K562 (cell line): ENCODE measurements at regions not wholly inside any gene's neighbourhood (a gene's known extent, or its start where the extent isn't known, plus 50 kb on each side); places are given as distances from the start of the nearest gene placed in this dataset.

ENCODE experiments used
- ATAC-seq: fragments of 200-7000 bp; cut with Tn5 transposase; 3 replicates; pipeline ENCODE4 v1.9.1; 2020; ENCODE audit warnings: moderate library complexity
- BruUV-seq: library from RNA; stranded (reverse); fragments of 400-500 nt; replicated peaks from 2 replicates; lab custom pipeline; 2021; lab: Mats Ljungman, UMichigan
- CTCF ChIA-PET: fragments of 300-600 bp; formaldehyde crosslinking; extraction: SDS; loops from one replicate; lab custom pipeline; 2021; ENCODE audit warnings: low intra/inter-chr PET ratio; lab: Yijun Ruan, JAX
- POLR2A ChIA-PET: fragments of 300-600, 350-650 bp; sonication (Branson Sonifier 250); formaldehyde crosslinking; extraction: SDS; loops from one replicate; lab custom pipeline; 2021; ENCODE audit warnings: antibody characterized with exemption, inconsistent platforms; lab: Yijun Ruan, JAX
- DNase-seq, 4 experiments: peaks; one replicate each; pipeline versions ENCODE4 v3.0.0 to v3.0.0-alpha.2; 2011 to 2018; ENCODE audit warnings: low spot score in 3 of 4, mixed read lengths in 3 of 4; ENCODE audit errors: extremely low read depth in 1 of 4
- FAIRE-seq: peaks from 2 replicates; lab custom pipeline; 2011; peaks lifted over from hg19 to GRCh38; lab: Jason Lieb, UNC
- H2AFZ ChIP-seq: 2 replicates; pipeline ENCODE4 v1.6.0; 2011; ENCODE audit warnings: low read depth, low read length, control low read depth, inconsistent platforms
- H3K27ac ChIP-seq: fragments of 200-600 bp; 3 replicates; pipeline ENCODE4 v1.8.0; 2011; ENCODE audit warnings: low read depth, mild to moderate bottlenecking, control low read depth, inconsistent platforms, low read length, moderate library complexity, mixed read lengths; ENCODE audit errors: extremely low read depth
- H3K27me3 ChIP-seq, 2 experiments: fragments of 300-600 bp in 1 of 2; 2 replicates in 1 of 2; 3 replicates in 1 of 2; pipeline versions ENCODE4 v1.6.0 to v1.8.0; 2011; ENCODE audit warnings: inconsistent platforms in 2 of 2, low read length in 2 of 2, mild to moderate bottlenecking in 1 of 2, mixed read lengths in 1 of 2, moderate library complexity in 1 of 2; ENCODE audit not compliant: control insufficient read depth in 2 of 2, insufficient read depth in 2 of 2
- H3K36me3 ChIP-seq: fragments of 300-600 bp; 3 replicates; pipeline ENCODE4 v1.8.0; 2011; ENCODE audit warnings: mild to moderate bottlenecking, low read length, inconsistent platforms; ENCODE audit not compliant: control insufficient read depth, insufficient read depth
- H3K4me1 ChIP-seq, 2 experiments: fragments of 200-600 bp in 1 of 2; replicated peaks in 1 of 2; 2 replicates in 1 of 2; 3 replicates in 1 of 2; pipeline versions ENCODE4 v1.5.1 to v1.8.0; 2011; ENCODE audit warnings: inconsistent platforms in 2 of 2, low read length in 2 of 2, mild to moderate bottlenecking in 1 of 2, mixed read lengths in 1 of 2, moderate library complexity in 1 of 2; ENCODE audit not compliant: control insufficient read depth in 2 of 2, insufficient read depth in 2 of 2
- H3K4me2 ChIP-seq: 2 replicates; pipeline ENCODE4 v1.6.1; 2011; ENCODE audit warnings: low read length, control low read depth, inconsistent platforms, mixed read lengths; ENCODE audit not compliant: insufficient read depth
- H3K4me3 ChIP-seq: fragments of 200-600 bp; sonication (generic), shearing (Covaris generic); 2 replicates; pipeline ENCODE4 v1.5.1; 2016; ENCODE audit warnings: control low read depth, inconsistent platforms
- H3K79me2 ChIP-seq: fragments of 200-600 bp; 3 replicates; pipeline ENCODE4 v1.8.0; 2011; ENCODE audit warnings: low read length, inconsistent platforms; ENCODE audit not compliant: control insufficient read depth, insufficient read depth
- H3K9ac ChIP-seq, 2 experiments: 2 replicates each; pipeline versions ENCODE4 v1.6.0 to v1.6.1; 2011; ENCODE audit warnings: low read depth in 2 of 2, low read length in 2 of 2, control low read depth in 1 of 2, inconsistent platforms in 1 of 2, mild to moderate bottlenecking in 1 of 2, mixed read lengths in 1 of 2; ENCODE audit not compliant: insufficient read depth in 1 of 2
- H3K9me1 ChIP-seq: one replicate; pipeline ENCODE4 v1.6.0; 2011; ENCODE audit warnings: inconsistent platforms, mild to moderate bottlenecking, low read length, moderate library complexity; ENCODE audit not compliant: control insufficient read depth, insufficient read depth
- H3K9me3 ChIP-seq: replicated peaks from 2 replicates; pipeline ENCODE4 v1.5.1; 2011; ENCODE audit warnings: low read depth, low read length, inconsistent platforms; ENCODE audit not compliant: control insufficient read depth, insufficient read depth
- H4K20me1 ChIP-seq: replicated peaks from 2 replicates; pipeline ENCODE4 v1.6.1; 2011; ENCODE audit warnings: low read length, inconsistent platforms, mixed read lengths; ENCODE audit not compliant: control insufficient read depth, insufficient read depth
- CCNT2 ChIP-seq: IDR thresholded peaks from 2 replicates; pipeline ENCODE4 v1.6.1; 2011; ENCODE audit warnings: borderline replicate concordance, low read depth, mild to moderate bottlenecking, moderate library complexity, mixed read lengths, low read length; ENCODE audit not compliant: insufficient read length; ENCODE audit errors: extremely low read depth
- CHD2 ChIP-seq: IDR thresholded peaks from 2 replicates; pipeline ENCODE4 v1.6.1; 2011; ENCODE audit warnings: low read depth, low read length
- FOXA3 ChIP-seq, 2 experiments: fragments of 450-650 bp in 1 of 2; sonication (generic) in 1 of 2; formaldehyde crosslinking; IDR thresholded peaks in 1 of 2; conservative IDR thresholded peaks in 1 of 2; 2 replicates each; pipeline versions ENCODE4 v1.4.0 to v1.8.0; 2020 to 2022; ENCODE audit warnings: mild to moderate bottlenecking in 2 of 2, missing genetic modification reagents in 1 of 2
- ZNF174 ChIP-seq: fragments of 250-450 bp; sonication (Bioruptor Pico); IDR thresholded peaks from 2 replicates; pipeline ENCODE4 v1.4.0; 2020; ENCODE audit warnings: mild to moderate bottlenecking
- ZNF699 ChIP-seq: fragments of 250-450 bp; sonication (Bioruptor Pico); IDR thresholded peaks from 2 replicates; pipeline ENCODE4 v1.8.0; 2021; ENCODE audit warnings: mild to moderate bottlenecking, moderate library complexity; ENCODE audit not compliant: insufficient replicate concordance
- ZNF778 ChIP-seq: fragments of 450-650 bp; formaldehyde crosslinking; IDR thresholded peaks from 2 replicates; pipeline ENCODE4 v1.4.0; 2020; ENCODE audit warnings: mild to moderate bottlenecking, moderate library complexity
- ZNF780A ChIP-seq: fragments of 250-450 bp; sonication (Bioruptor Pico); IDR thresholded peaks from 2 replicates; pipeline ENCODE4 v1.5.0; 2021; ENCODE audit warnings: mild to moderate bottlenecking
- ZNF830 ChIP-seq: fragments of 250-450 bp; sonication (Bioruptor Pico); IDR thresholded peaks from 2 replicates; pipeline ENCODE4 v1.5.0; 2021; ENCODE audit warnings: mild to moderate bottlenecking
- WGBS: fragments of 100-300 bp; shearing (Covaris generic); methylation state at CpG from one replicate; pipeline ENCODE4 v1.1.6; 2016; ENCODE audit warnings: low coverage, mixed read lengths; ENCODE audit not compliant: insufficient coverage; ENCODE audit errors: missing lambda C conversion rate; 5-methylcytosine and 5-hydroxymethylcytosine counted together
- in situ Hi-C: fragments of 300-500 bp; cut with MboI; formaldehyde crosslinking; loops from 4 replicates; pipeline ENCODE4 v1.15.0; 2018; ENCODE audit warnings: inconsistent platforms, mixed read lengths
- intact Hi-C: fragments of 100-400 bp; cut with micrococcal nuclease; formaldehyde crosslinking; loops from 2 replicates; pipeline ENCODE4 v1.14.2; 2022
- TF ChIP-seq, protein P1 (sequence below): sonication (generic); formaldehyde crosslinking; IDR thresholded peaks from 2 replicates; pipeline ENCODE4 v1.9.0; 2022; ENCODE audit warnings: mild to moderate bottlenecking, missing genetic modification reagents
- TF ChIP-seq, protein P2 (sequence below): fragments of 250-450 bp; sonication (Bioruptor Pico); IDR thresholded peaks from 2 replicates; pipeline ENCODE4 v1.8.0; 2021; ENCODE audit warnings: mild to moderate bottlenecking, moderate library complexity
- TF ChIP-seq, protein P3 (sequence below), 2 experiments: fragments of 450-650 bp; IDR thresholded peaks; 2 replicates each; pipeline ENCODE4 v1.6.1; 2018; ENCODE audit warnings: mild to moderate bottlenecking in 2 of 2, low read depth in 1 of 2; ENCODE audit not compliant: partially characterized antibody in 2 of 2
- TF ChIP-seq, protein P4 (sequence below): sonication (generic); formaldehyde crosslinking; IDR thresholded peaks from 2 replicates; pipeline ENCODE4 v1.8.0; 2022; ENCODE audit warnings: mild to moderate bottlenecking, missing genetic modification reagents, borderline replicate concordance

DNA sequence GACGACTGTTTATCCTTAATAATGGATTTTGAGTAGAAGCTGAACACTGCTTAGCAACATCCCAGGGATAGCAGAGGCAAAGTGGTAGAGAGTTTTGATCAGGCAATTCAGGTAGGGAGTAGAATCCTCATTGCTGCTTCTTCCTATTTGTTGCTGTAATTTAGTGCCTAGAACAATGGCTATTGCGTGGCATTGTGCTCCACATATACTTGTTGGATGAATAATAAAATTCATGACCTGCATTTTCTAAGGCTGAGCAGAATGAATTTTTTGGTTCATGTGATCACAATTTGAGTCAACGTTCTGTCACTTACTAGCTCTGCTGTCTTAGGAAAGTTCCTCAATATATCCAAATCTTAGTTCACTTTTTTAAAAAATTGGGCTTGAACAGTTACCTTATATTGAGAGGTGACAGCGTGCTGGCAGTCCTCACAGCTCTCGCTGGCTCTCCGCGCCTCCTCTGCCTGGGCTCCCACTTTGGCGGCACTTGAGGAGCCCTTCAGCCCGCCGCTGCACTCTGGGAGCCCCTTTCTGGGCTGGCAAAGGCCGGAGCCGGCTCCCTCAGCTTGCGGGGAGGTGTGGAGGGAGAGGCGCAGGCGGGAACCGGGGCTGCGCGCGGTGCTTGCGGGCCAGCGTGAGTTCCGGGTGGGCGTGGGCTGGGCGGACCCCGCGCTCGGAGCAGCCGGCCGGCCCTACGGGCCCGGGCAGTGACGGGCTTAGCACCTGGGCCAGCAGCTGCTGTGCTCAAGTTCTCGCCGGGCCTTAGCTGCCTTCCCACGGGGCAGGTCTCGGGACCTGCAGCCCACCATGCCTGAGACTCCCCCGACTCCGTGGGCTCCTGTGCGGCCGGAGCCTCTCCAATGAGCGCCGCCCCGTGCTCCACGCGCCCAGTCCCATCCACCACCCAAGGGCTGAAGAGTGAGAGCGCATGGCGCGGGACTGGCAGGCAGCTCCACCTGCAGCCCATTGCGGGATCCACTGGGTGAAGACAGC is 350.6 kb downstream of the ETS1 start:
- no peaks in the 10 kb centered on the region for H3K79me2 ChIP-seq
- no peaks in the 10 kb centered on the region for H4K20me1 ChIP-seq
- no peak overlapping the region for H3K27ac ChIP-seq
- H2AFZ ChIP-seq, result no peak overlapping the region
- no peak for FAIRE-seq
- no TSS peak for BruUV-seq
- POLR2A ChIA-PET, result interaction anchor here (0.7 kb wide), 1 partner anchor 149 kb away, joined by 4 read pairs; no protein-coding TSS in a partner anchor
- no peak overlapping the region for H3K4me3 ChIP-seq
- H3K9ac ChIP-seq, result no peak overlapping the region
- under 1% methylated on average over 16 of the region's 49 CpGs for WGBS
- DNase-seq, result no peak
- H3K27me3 ChIP-seq, result no peaks in the 10 kb centered on the region
- no peaks in the 10 kb centered on the region for H3K36me3 ChIP-seq
- intact Hi-C loops (no loop called here), in situ Hi-C loops (no loop called here)
- no peak for TF ChIP-seq ZNF780A (CRISPR knock-in tag)
- TF ChIP-seq ZNF174, result no peak
- no peak for TF ChIP-seq ZNF830 (CRISPR knock-in tag)
- TF ChIP-seq CHD2, result no peak
- no peak for TF ChIP-seq ZNF778 (CRISPR knock-in tag)
- TF ChIP-seq, protein P1, sequence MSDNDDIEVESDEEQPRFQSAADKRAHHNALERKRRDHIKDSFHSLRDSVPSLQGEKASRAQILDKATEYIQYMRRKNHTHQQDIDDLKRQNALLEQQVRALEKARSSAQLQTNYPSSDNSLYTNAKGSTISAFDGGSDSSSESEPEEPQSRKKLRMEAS, result no peak
- TF ChIP-seq, protein P2, sequence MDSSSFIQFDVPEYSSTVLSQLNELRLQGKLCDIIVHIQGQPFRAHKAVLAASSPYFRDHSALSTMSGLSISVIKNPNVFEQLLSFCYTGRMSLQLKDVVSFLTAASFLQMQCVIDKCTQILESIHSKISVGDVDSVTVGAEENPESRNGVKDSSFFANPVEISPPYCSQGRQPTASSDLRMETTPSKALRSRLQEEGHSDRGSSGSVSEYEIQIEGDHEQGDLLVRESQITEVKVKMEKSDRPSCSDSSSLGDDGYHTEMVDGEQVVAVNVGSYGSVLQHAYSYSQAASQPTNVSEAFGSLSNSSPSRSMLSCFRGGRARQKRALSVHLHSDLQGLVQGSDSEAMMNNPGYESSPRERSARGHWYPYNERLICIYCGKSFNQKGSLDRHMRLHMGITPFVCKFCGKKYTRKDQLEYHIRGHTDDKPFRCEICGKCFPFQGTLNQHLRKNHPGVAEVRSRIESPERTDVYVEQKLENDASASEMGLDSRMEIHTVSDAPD (CRISPR knock-in tag), result no peak
- no peak for TF ChIP-seq CCNT2
- TF ChIP-seq ZNF699, result no peak
- TF ChIP-seq, protein P3, sequence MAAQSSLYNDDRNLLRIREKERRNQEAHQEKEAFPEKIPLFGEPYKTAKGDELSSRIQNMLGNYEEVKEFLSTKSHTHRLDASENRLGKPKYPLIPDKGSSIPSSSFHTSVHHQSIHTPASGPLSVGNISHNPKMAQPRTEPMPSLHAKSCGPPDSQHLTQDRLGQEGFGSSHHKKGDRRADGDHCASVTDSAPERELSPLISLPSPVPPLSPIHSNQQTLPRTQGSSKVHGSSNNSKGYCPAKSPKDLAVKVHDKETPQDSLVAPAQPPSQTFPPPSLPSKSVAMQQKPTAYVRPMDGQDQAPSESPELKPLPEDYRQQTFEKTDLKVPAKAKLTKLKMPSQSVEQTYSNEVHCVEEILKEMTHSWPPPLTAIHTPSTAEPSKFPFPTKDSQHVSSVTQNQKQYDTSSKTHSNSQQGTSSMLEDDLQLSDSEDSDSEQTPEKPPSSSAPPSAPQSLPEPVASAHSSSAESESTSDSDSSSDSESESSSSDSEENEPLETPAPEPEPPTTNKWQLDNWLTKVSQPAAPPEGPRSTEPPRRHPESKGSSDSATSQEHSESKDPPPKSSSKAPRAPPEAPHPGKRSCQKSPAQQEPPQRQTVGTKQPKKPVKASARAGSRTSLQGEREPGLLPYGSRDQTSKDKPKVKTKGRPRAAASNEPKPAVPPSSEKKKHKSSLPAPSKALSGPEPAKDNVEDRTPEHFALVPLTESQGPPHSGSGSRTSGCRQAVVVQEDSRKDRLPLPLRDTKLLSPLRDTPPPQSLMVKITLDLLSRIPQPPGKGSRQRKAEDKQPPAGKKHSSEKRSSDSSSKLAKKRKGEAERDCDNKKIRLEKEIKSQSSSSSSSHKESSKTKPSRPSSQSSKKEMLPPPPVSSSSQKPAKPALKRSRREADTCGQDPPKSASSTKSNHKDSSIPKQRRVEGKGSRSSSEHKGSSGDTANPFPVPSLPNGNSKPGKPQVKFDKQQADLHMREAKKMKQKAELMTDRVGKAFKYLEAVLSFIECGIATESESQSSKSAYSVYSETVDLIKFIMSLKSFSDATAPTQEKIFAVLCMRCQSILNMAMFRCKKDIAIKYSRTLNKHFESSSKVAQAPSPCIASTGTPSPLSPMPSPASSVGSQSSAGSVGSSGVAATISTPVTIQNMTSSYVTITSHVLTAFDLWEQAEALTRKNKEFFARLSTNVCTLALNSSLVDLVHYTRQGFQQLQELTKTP (IDR thresholded peaks at IDR 0.05; ENCODE audit: low read depth in 1 of 2, partially characterized antibody in 2 of 2), result no peak
- no peak for TF ChIP-seq FOXA3 (CRISPR knock-in tag; conservative IDR thresholded peaks at IDR 0.05 in 1 of 2, IDR thresholded peaks at IDR 0.05 in 1 of 2)
- TF ChIP-seq, protein P4, sequence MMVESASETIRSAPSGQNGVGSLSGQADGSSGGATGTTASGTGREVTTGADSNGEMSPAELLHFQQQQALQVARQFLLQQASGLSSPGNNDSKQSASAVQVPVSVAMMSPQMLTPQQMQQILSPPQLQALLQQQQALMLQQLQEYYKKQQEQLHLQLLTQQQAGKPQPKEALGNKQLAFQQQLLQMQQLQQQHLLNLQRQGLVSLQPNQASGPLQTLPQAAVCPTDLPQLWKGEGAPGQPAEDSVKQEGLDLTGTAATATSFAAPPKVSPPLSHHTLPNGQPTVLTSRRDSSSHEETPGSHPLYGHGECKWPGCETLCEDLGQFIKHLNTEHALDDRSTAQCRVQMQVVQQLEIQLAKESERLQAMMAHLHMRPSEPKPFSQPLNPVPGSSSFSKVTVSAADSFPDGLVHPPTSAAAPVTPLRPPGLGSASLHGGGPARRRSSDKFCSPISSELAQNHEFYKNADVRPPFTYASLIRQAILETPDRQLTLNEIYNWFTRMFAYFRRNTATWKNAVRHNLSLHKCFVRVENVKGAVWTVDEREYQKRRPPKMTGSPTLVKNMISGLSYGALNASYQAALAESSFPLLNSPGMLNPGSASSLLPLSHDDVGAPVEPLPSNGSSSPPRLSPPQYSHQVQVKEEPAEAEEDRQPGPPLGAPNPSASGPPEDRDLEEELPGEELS (CRISPR knock-in tag), result no peak
- no peaks in the 10 kb centered on the region; the same call in 1 of the 2 replicates for H3K9me3 ChIP-seq
- CTCF ChIA-PET, result no interaction called here
- H3K4me2 ChIP-seq, result no peak overlapping the region
- no peak for ATAC-seq
- no peaks in the 10 kb centered on the region for H3K9me1 ChIP-seq
- no peaks in the 10 kb centered on the region for H3K4me1 ChIP-seq
